Stomach (tissue), 4 donors: ENCODE measurements at regions not wholly inside any gene's neighbourhood (a gene's known extent, or its start where the extent isn't known, plus 50 kb on each side); places are given as distances from the start of the nearest gene placed in this dataset.
A peak's percentile ranks its signal among the peaks of the same experiment; 100 is the strongest.

ENCODE experiments used
- CTCF ChIP-seq, 7 experiments: fragments of 450-650 bp in 4 of 7; fragments of 200-600 bp in 3 of 7; sonication (generic) in 3 of 7; IDR thresholded peaks; one replicate each; pipeline ENCODE4 v1.5.1; 2016 to 2019; ENCODE audit warnings: antibody characterized with exemption in 7 of 7, control low read depth in 2 of 7, mild to moderate bottlenecking in 1 of 7
- POLR2AphosphoS5 ChIP-seq, 3 donors: sonication (generic); formaldehyde crosslinking; IDR thresholded peaks; one replicate each; pipeline ENCODE4 v1.6.1; 2016; ENCODE audit warnings: antibody characterized with exemption in 3 of 3

GRCh38 chr14:89624500-89625156 lies 207.6 kb upstream of the FOXN3 start:
- TF ChIP-seq CTCF (IDR thresholded peaks at IDR 0.05) (no peak), POLR2AphosphoS5 (IDR thresholded peaks at IDR 0.05) (peak in 1 of 3 donors; percentile 15)
